HG03108 (cell line): ENCODE measurements at regions not wholly inside any gene's neighbourhood (a gene's known extent, or its start where the extent isn't known, plus 50 kb on each side); places are given as distances from the start of the nearest gene placed in this dataset.

Source experiments
- ATAC-seq: cut with Tn5 transposase; IDR thresholded peaks from one replicate; pipeline ENCODE4 v1.9.1; 2021; ENCODE audit warnings: moderate library complexity; ENCODE audit not compliant: unreplicated experiment

- no peak for ATAC-seq
Measured at GRCh38 chr21:35223480-35224156, 174.5 kb upstream of the RUNX1 start.

GRCh38 chr21:35222541-35222941 lies 173.4 kb upstream of the RUNX1 start:
- no peak for ATAC-seq

GRCh38 chr21:35222021-35222420 lies 172.9 kb upstream of the RUNX1 start:
- no peak for ATAC-seq

GRCh38 chr21:35220301-35220700 lies 171.2 kb upstream of the RUNX1 start:
- no peak for ATAC-seq

- no peak for ATAC-seq
Measured at GRCh38 chr21:35219719-35220118, 170.6 kb upstream of the RUNX1 start.

GRCh38 chr21:35219291-35219690 lies 170.2 kb upstream of the RUNX1 start:
- ATAC-seq = no peak

- no peak for ATAC-seq
Measured at GRCh38 chr21:35217504-35218060, 168.5 kb upstream of the RUNX1 start.

GRCh38 chr21:35216996-35217395 lies 167.9 kb upstream of the RUNX1 start:
- no peak for ATAC-seq

- ATAC-seq = no peak
Measured at GRCh38 chr21:35215870-35216269, 166.8 kb upstream of the RUNX1 start.

- no peak for ATAC-seq
Measured at GRCh38 chr21:35212393-35213127, 163.5 kb upstream of the RUNX1 start.

GRCh38 chr21:35211782-35212181 lies 162.7 kb upstream of the RUNX1 start:
- no peak for ATAC-seq

- no peak for ATAC-seq
Measured at GRCh38 chr21:35210093-35210492, 161.0 kb upstream of the RUNX1 start.

GRCh38 chr21:35208810-35209517 lies 159.9 kb upstream of the RUNX1 start:
- ATAC-seq = no peak

- ATAC-seq = no peak
Measured at GRCh38 chr21:35208104-35208503, 159.0 kb upstream of the RUNX1 start.

- ATAC-seq = no peak
Measured at GRCh38 chr21:35207322-35207721, 158.2 kb upstream of the RUNX1 start.

- ATAC-seq = no peak
Measured at GRCh38 chr21:35206141-35207125, 157.3 kb upstream of the RUNX1 start.

- ATAC-seq = no peak
Measured at GRCh38 chr21:35204850-35205541, 155.9 kb upstream of the RUNX1 start.

GRCh38 chr21:35204125-35204524 lies 155.0 kb upstream of the RUNX1 start:
- no peak for ATAC-seq

GRCh38 chr21:35203093-35203977 lies 154.2 kb upstream of the RUNX1 start:
- ATAC-seq = no peak
